Astrocyte of the spinal cord (primary cell): ENCODE measurements at regions not wholly inside any gene's neighbourhood (a gene's known extent, or its start where the extent isn't known, plus 50 kb on each side); places are given as distances from the start of the nearest gene placed in this dataset.

Experiments used
- DNase-seq: peaks from one replicate; pipeline ENCODE4 v3.0.0; 2011; ENCODE audit warnings: low read depth, low spot score
- H3K4me3 ChIP-seq: 2 replicates; pipeline ENCODE4 v1.5.1; 2011; ENCODE audit warnings: low read depth, mild to moderate bottlenecking, low read length, moderate library complexity
- in situ Hi-C: cut with HindIII; loops from 2 replicates; pipeline ENCODE4 v1.10.0; 2017; ENCODE audit warnings: low sequenced_read_pairs
- TF ChIP-seq, protein P1 (sequence below): IDR thresholded peaks from 2 replicates; pipeline ENCODE4 v1.5.1; 2012; ENCODE audit warnings: low read depth, mild to moderate bottlenecking, low read length, inconsistent platforms

DNA sequence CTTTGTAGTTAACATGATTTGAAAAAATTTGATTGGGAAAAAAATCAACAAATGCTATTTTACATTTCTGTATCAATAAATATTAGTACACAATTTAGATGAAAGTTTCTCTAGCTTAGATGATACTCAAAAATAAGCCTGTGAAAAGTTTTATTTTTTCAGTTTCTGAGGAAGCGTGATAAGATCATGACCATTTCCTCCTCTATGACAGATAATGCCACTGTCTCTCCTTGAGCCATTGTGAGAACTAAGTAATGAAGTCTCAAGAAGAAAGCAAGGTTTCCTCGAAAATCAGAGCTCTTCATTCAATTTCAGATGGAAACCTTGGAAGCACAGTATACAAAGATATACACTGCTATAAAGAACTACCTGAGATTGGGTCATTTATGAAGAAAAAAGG is 395.0 kb downstream of the HDGFL1 start:
- H3K4me3 ChIP-seq, result no peak overlapping the region
- in situ Hi-C loops, result no loop called here

DNA sequence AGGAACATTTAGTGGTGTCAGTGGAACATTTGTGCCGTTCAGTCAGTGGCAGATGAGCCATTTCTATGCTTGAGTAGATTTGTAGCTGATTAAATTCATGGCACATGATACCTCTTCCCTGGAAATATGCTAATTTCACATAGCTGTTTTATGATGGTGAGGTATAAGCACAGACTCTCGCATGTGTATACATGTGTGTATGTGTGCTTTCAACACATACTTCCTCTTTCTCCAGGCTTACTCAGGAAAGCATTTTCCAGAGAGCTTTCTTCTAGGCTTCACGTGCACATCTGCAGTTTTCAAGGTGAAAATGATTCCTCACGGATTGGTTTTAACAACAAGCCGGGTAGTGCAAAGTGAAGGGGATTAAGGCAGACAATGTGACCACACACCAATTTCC is 396.5 kb downstream of the HDGFL1 start:
- TF ChIP-seq, protein P1, sequence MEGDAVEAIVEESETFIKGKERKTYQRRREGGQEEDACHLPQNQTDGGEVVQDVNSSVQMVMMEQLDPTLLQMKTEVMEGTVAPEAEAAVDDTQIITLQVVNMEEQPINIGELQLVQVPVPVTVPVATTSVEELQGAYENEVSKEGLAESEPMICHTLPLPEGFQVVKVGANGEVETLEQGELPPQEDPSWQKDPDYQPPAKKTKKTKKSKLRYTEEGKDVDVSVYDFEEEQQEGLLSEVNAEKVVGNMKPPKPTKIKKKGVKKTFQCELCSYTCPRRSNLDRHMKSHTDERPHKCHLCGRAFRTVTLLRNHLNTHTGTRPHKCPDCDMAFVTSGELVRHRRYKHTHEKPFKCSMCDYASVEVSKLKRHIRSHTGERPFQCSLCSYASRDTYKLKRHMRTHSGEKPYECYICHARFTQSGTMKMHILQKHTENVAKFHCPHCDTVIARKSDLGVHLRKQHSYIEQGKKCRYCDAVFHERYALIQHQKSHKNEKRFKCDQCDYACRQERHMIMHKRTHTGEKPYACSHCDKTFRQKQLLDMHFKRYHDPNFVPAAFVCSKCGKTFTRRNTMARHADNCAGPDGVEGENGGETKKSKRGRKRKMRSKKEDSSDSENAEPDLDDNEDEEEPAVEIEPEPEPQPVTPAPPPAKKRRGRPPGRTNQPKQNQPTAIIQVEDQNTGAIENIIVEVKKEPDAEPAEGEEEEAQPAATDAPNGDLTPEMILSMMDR, result no peak
- H3K4me3 ChIP-seq, result no peak overlapping the region
- in situ Hi-C loops, result no loop called here
- no peak for DNase-seq

More for the DNA sequence above, 395.0 kb downstream of the HDGFL1 start:
- TF ChIP-seq, protein P1, result no peak
- no peak for DNase-seq

DNA sequence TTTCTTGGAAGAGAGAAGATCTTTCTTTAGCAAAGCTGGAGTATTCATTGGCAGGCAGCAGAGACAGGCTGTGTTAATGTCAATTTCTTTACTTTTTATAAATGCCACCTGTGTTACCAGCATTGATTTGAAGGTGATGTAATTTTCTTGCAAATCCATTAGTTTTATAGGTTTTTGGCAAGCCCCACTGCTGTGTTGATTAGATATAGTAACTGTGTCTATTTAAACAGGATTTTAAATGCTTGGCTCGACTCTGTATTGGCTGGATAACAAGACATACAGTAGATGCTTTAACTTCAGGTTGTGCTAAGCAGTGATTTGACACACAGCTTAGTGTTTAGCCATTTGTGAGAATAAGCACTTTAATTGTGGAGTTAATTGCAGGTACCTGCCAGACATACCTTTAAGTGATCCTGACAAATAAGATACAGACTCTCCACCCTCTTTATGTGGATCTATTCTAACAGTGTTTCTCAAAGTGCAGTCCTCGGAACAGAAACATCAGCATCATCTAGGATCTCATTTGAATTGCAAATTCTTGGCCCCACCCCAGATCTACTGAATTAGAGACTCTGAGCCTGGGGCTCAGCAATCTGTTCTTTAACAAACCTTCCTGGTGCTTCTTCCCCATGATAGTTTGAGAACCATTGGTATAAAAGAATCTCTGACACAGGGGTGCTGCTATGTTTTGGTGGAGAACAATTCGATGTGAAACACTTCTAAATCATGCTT is 397.5 kb downstream of the HDGFL1 start:
- in situ Hi-C loops, result no loop called here
- no peak overlapping the region for H3K4me3 ChIP-seq
- DNase-seq, result no peak
- TF ChIP-seq, protein P1, result no peak

DNA sequence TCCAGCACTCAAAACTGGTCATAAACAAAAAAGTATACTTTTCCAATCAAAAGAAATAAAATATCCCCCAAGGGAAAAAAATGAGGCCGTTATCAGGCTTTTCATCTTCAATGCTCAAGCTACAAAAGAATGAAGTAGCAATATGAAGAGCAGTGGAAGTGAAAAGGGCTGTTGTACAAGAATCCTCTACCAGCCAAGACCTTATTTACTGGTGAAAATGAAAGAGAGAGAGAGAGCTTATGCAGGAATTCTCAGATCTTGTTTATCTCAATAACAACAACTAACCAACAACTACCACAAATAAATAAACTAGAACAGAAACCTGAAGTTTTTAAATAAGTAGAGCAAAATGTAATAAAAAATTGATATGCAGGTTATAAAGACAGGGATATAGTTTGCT is 400.6 kb downstream of the HDGFL1 start:
- in situ Hi-C loops, result no loop called here
- no peak for DNase-seq
- TF ChIP-seq, protein P1, result no peak
- no peak overlapping the region for H3K4me3 ChIP-seq

DNA sequence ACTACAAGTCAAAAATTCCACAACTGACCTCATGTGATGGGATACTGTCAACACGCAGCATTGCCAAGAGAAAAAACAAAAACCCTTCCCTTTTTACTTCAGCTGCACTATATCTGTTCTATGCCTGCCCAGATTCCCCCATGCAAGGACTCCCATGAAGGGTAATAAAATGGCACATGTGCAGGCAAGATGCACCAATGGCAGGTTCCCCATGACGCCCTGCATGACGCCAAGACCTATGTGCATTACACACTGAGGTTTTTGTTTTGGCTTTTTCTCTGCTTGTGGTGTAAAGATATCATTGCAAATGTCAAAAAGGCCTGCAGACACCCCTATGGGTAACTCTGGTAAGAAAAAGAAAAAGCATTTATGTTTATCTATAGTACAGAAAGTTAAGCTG is 403.4 kb downstream of the HDGFL1 start:
- TF ChIP-seq, protein P1, result no peak
- in situ Hi-C loops, result no loop called here
- no peak for DNase-seq
- H3K4me3 ChIP-seq, result no peak overlapping the region

DNA sequence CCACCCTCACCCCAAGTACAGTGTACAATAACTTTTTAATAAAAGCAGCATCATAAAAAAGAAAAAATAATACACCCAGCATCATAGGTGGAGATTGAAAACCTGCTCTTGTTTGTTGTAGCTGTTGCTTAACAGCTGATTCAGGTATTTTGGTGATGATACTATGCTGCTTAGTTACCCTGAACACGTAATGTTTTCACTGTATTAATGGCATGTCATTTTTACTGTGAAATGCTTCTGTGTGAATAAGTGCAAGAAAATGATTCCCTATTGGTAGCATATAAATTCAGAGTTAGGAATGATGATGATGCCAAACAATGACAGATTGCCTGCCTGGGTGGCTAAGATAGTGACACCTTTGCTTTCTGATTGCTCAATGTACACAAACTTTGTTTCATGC is 405.7 kb downstream of the HDGFL1 start:
- in situ Hi-C loops, result no loop called here
- TF ChIP-seq, protein P1, result no peak
- no peak overlapping the region for H3K4me3 ChIP-seq
- DNase-seq, result no peak
